Activated naive CD8-positive, alpha-beta T cell (primary cell): ENCODE measurements at regions not wholly inside any gene's neighbourhood (a gene's known extent, or its start where the extent isn't known, plus 50 kb on each side); places are given as distances from the start of the nearest gene placed in this dataset.

Experiments used
- H3K27ac Mint-ChIP-seq: one replicate; pipeline ENCODE4 v1.8.0; 2021; ENCODE audit warnings: mixed read lengths
- H3K27me3 Mint-ChIP-seq: one replicate; pipeline ENCODE4 v1.8.0; 2021; ENCODE audit warnings: mixed read lengths
- H3K36me3 Mint-ChIP-seq: one replicate; pipeline ENCODE4 v1.8.0; 2021; ENCODE audit warnings: mixed read lengths
- H3K4me1 Mint-ChIP-seq: one replicate; pipeline ENCODE4 v1.8.0; 2021; ENCODE audit warnings: low read depth, mixed read lengths
- H3K4me3 Mint-ChIP-seq: one replicate; pipeline ENCODE4 v1.8.0; 2021; ENCODE audit warnings: mild to moderate bottlenecking, mixed read lengths
- H3K9me3 Mint-ChIP-seq: one replicate; pipeline ENCODE4 v1.8.0; 2021; ENCODE audit warnings: low read depth, mixed read lengths

DNA sequence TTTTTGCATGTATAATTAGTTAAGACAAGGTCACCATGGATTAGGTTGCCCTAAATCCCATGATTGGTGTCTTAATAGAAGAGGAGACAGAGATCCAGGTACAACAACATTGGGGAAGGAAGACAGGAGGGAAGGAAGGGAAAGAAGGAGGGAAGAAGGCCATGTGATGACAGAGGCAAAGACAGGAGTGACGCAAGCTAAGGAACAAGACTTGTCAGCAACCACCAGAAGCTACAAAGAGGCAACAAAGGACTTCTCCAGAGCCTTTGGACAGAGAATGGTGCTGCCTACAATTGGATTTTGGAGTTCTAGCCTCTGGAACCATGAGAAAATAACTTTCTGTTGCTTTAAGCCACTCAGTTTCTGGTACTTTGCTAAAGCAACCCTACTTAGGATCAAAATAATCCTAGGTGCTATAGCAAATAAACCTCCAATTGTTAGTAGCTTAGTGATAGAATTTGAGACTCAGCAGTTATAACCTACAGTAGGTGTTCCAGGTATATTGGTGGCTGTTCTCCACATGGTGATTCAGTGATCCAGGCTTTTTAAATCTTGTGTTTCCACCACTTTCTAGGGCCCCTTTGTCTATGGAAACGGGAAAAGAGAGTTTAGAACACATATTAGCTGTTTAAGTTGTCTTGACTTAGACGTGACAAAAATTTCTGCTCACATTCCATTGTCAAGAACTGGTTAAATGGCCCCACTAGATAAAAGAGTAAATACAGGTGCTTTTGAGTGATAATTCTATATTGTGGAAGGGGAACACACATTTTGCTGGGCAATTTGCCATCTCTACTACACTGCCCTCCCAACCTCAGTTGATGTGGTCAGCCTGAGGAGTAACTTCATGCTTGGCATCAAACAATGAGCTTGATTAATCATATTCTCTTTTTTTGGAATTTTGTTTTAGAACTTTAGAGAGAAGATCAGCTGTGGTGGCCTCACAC lies 70.5 kb upstream of the SP4 start:
- Mint-ChIP-seq H3K36me3 (no peaks in the 10 kb centered on the region), H3K4me1 (peaks cover 72% of the 10 kb centered on the region), H3K4me3 (no peak overlapping the region), H3K27me3 (no peaks in the 10 kb centered on the region), H3K9me3 (no peaks in the 10 kb centered on the region), H3K27ac (peak overlapping the region; percentile 30)

DNA sequence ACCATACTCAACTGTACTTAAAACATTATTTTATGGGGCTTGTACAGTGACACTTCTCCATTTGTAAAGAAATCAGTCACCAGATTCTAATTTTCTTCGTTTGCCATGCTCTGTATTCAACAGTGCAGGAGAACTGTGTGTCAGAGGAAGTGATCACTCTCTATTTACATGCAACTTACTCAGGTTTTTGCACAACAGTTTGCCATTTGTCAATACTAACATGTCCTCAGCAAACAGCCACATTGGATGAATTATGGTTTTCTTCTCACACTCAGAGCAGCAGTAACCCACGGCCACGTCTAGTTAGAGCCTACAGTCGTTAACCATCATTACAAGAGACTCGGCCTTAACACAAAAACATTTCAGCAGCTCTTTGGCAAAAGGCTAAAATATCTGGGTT lies 69.2 kb upstream of the SP4 start:
- Mint-ChIP-seq H3K36me3 (no peaks in the 10 kb centered on the region), H3K4me1 (peaks cover 59% of the 10 kb centered on the region), H3K27me3 (no peaks in the 10 kb centered on the region), H3K4me3 (no peak overlapping the region), H3K27ac (no peak overlapping the region), H3K9me3 (no peaks in the 10 kb centered on the region)

- Mint-ChIP-seq H3K27me3 (no peaks in the 10 kb centered on the region), H3K27ac (no peak overlapping the region), H3K36me3 (no peaks in the 10 kb centered on the region), H3K4me1 (peaks cover 54% of the 10 kb centered on the region), H3K9me3 (no peaks in the 10 kb centered on the region), H3K4me3 (no peak overlapping the region)
These were observed 68.7 kb upstream of the SP4 start for GRCh38 chr7:21359163-21359562.

DNA sequence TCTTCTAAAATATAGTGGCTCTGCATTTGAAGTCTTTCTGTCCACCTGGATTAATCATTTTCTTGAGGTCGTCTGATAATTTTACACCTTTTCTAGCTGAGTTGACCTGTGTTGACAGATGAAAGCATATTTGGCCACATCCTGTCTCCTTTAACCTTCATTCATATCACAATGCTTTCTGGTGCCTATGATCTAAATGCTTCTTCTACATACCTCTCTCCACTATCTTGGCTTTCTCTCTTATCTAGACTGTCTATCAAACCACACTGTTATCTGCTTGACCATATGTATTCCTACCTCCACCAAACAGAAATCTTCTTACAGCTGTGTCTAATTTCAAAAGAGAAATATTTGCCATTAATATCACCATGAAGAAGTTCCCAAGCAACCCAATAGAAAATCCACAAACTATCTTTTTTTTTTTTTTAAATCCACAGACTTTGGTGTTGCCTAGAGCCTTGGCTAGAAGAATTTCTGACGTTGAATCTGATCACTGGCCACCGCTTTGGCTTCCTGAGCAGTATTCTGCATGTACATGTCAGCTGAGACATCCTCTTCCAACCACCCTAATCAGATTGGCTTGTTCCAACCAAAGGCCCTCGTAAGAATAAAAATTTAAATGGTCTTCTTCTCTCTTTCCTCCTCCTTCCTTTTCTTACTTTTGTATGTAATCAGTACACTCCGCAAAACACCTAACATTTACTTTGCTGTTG lies 66.3 kb upstream of the SP4 start:
- peaks cover 47% of the 10 kb centered on the region for H3K4me1 Mint-ChIP-seq
- H3K9me3 Mint-ChIP-seq: no peaks in the 10 kb centered on the region
- no peaks in the 10 kb centered on the region for H3K36me3 Mint-ChIP-seq
- H3K4me3 Mint-ChIP-seq: no peak overlapping the region
- no peaks in the 10 kb centered on the region for H3K27me3 Mint-ChIP-seq
- H3K27ac Mint-ChIP-seq: no peak overlapping the region

DNA sequence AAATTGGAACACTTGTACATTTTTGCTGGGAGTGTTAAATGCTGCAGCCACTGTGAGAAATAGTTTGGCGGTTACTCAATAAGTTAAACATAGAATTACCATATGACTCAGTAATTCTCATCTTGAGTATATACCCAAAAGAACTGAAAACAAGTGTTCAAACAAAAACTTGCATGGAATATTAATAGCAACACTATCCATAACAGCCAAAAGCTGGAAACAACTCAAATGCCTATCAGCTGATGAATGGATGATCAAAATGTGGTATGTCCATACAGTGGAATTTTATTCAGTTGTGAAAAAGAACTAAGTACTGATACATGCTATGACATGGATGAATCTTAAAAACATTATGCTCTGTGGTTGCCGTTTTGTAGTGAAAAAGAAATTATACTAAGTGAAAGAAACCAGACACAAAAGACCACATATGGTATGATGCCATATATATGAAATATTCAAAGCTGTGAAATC lies 63.0 kb upstream of the SP4 start:
- Mint-ChIP-seq H3K4me3 (no peak overlapping the region), H3K36me3 (peaks cover 2% of the 10 kb centered on the region), H3K27ac (no peak overlapping the region), H3K4me1 (peaks cover 32% of the 10 kb centered on the region), H3K9me3 (no peaks in the 10 kb centered on the region), H3K27me3 (no peaks in the 10 kb centered on the region)

DNA sequence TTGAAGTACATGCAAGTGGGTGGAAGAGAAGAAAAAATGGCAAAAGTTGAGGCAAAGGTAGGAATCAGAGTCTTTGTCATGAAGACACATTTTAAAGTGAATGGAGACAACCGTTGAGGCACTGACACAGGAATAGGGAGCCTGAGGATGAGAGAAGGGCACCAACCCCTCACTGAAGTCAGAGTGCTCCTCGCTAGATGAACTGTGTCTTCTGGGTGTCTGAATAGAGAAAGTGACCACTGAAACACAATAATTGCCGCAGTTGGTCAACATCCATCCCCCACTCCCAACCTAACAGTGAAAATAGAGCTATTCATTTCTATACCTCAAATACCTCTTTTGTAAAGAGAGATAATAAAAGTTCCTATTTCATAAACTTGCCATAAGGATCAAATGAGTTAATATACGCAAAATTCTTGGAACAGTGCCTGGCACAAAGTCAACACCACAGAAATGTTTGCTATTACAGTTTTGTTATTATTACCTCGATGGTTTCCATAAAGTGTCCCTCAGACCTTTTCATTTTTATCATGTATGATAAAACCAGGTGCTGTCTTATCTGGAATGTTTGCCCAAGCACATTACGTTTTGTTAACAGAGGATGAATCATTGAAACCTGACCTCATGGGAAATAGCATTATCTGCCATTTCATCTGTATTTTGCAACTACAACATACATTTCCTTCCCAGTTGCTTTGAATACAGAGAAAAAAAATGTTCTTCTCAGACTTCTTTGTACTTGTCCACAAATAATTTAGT lies 61.8 kb upstream of the SP4 start:
- H3K27me3 Mint-ChIP-seq: no peaks in the 10 kb centered on the region
- no peak overlapping the region for H3K4me3 Mint-ChIP-seq
- peak overlapping the region; percentile 28 for H3K27ac Mint-ChIP-seq
- H3K36me3 Mint-ChIP-seq: peaks cover 2% of the 10 kb centered on the region
- peaks cover 29% of the 10 kb centered on the region for H3K4me1 Mint-ChIP-seq
- H3K9me3 Mint-ChIP-seq: no peaks in the 10 kb centered on the region

DNA sequence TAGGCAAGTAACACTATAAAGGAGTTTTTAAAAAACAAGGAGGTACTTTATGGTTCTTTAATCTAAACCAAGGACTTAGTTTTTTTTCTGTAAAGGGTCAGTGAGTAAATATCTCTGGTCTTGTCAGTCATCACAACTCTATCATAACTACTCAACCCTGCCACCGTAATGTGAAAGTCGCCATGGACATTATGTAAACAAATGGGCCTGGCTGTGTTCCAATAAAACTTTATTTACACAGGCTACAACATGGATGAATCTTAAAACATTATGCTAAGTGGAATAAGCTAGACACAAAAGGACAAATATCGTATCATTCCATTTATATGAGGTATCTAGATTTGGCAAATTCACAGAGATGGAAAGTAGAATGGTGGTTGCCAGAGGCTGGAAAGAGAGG lies 60.8 kb upstream of the SP4 start:
- Mint-ChIP-seq H3K4me1 (peaks cover 20% of the 10 kb centered on the region), H3K27ac (no peak overlapping the region), H3K27me3 (no peaks in the 10 kb centered on the region), H3K9me3 (no peaks in the 10 kb centered on the region), H3K36me3 (peaks cover 2% of the 10 kb centered on the region), H3K4me3 (no peak overlapping the region)

DNA sequence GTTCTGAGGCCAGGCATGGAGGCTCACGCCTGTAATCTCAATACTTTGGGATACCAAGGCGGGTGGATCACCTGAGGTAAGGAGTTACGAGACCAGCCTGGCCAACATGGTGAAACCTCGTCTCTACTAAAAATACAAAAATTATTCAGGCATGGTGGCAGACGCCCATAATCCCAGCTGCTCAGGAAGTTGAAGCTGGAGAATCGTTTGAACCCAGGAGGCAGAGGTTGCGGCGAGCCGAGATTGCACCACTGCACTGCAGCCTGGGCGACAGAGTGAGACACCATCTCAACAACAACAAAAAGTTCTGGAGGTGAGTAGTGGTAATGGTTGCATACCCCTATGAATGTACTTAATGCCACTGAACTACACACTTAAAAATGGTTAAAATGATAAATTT lies 60.3 kb upstream of the SP4 start:
- H3K4me1 Mint-ChIP-seq: peaks cover 19% of the 10 kb centered on the region
- no peaks in the 10 kb centered on the region for H3K9me3 Mint-ChIP-seq
- H3K27ac Mint-ChIP-seq: no peak overlapping the region

GRCh38 chr7:21368317-21368716 lies 59.6 kb upstream of the SP4 start:
- Mint-ChIP-seq H3K27ac (no peak overlapping the region), H3K27me3 (no peaks in the 10 kb centered on the region), H3K4me3 (no peak overlapping the region), H3K9me3 (no peaks in the 10 kb centered on the region), H3K36me3 (peaks cover 2% of the 10 kb centered on the region), H3K4me1 (peaks cover 19% of the 10 kb centered on the region)

More for the DNA sequence above, 60.3 kb upstream of the SP4 start:
- Mint-ChIP-seq H3K4me3 (no peak overlapping the region), H3K27me3 (no peaks in the 10 kb centered on the region), H3K36me3 (peaks cover 2% of the 10 kb centered on the region)

GRCh38 chr7:21370283-21370982 lies 57.5 kb upstream of the SP4 start:
- Mint-ChIP-seq H3K9me3 (no peaks in the 10 kb centered on the region), H3K27ac (no peak overlapping the region), H3K4me1 (peaks cover 15% of the 10 kb centered on the region), H3K4me3 (no peak overlapping the region), H3K36me3 (peaks cover 2% of the 10 kb centered on the region), H3K27me3 (no peaks in the 10 kb centered on the region)

DNA sequence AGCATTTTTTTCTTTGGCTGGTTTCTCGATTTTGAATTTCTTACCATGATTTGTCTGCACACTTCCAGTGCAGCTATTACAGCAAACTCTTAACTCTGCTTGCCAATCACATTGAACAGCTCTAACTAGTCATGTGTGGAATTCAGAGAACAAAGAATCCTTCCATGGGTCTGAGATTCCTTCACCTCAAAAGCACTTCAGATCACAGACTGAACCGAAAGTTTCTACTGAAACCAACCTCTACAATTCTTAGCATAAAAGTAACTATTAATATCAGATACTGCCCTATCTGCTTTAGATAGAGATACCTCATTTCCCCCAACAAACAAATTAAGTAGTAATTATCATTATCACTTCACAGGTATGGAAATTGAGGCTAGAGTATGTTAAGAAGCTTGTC lies 56.5 kb upstream of the SP4 start:
- H3K27ac Mint-ChIP-seq: no peak overlapping the region
- peaks cover 2% of the 10 kb centered on the region for H3K36me3 Mint-ChIP-seq
- H3K4me3 Mint-ChIP-seq: no peak overlapping the region
- no peaks in the 10 kb centered on the region for H3K9me3 Mint-ChIP-seq
- no peaks in the 10 kb centered on the region for H3K27me3 Mint-ChIP-seq
- H3K4me1 Mint-ChIP-seq: peaks cover 6% of the 10 kb centered on the region

DNA sequence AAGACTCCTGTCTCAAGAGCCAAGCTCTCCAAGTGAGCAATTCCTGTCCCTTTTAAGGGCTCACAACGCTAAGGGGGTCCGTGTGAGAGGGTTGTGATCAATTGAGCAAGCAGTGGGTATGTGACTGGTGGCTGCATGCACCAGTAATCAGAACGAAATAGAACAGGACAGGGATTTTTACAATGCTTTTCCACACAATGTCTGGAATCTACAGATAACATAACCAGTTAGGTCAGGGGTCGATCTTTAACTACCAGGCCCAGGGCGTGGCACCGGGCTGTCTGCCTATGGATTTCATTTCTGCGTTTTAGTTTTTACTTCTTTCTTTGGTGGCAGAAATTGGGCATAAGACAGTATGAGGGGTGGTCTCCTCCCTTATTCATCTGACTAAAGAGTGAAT lies 54.9 kb upstream of the SP4 start:
- Mint-ChIP-seq H3K36me3 (peaks cover 4% of the 10 kb centered on the region), H3K4me3 (no peak overlapping the region), H3K4me1 (no peaks in the 10 kb centered on the region), H3K27me3 (no peaks in the 10 kb centered on the region), H3K9me3 (peaks cover 5% of the 10 kb centered on the region), H3K27ac (no peak overlapping the region)

GRCh38 chr7:21374134-21374533 lies 53.7 kb upstream of the SP4 start:
- Mint-ChIP-seq H3K9me3 (peaks cover 5% of the 10 kb centered on the region), H3K27ac (no peak overlapping the region), H3K36me3 (peaks cover 4% of the 10 kb centered on the region), H3K4me1 (no peaks in the 10 kb centered on the region), H3K4me3 (no peak overlapping the region), H3K27me3 (no peaks in the 10 kb centered on the region)

DNA sequence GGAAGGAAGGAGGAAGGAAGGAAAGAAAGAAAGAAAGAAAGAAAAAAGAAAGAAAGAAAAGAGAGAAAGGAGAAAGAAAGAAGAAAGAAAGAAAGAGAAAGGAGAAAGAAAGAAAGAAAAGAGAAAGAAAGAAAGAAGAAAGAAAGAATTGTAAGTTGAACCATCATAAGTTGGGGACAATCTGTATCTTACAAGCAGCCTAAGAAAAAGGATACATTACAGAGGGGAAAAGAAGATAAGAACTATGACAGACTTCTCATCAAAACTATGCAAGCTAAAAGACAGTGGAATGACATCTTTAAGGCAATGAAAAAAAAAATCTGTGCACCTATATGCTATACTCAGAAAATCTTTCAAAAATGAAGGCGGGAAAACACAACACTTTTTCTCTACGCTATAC lies 50.3 kb upstream of the SP4 start:
- Mint-ChIP-seq H3K4me1 (peaks cover 2% of the 10 kb centered on the region), H3K4me3 (no peak overlapping the region), H3K9me3 (peaks cover 5% of the 10 kb centered on the region), H3K27ac (no peak overlapping the region), H3K36me3 (peaks cover 4% of the 10 kb centered on the region), H3K27me3 (no peaks in the 10 kb centered on the region)
